ENCODE measurements at regions not wholly inside any gene's neighbourhood (a gene's known extent, or its start where the extent isn't known, plus 50 kb on each side); places are given as distances from the start of the nearest gene placed in this dataset.

Small RNA genes lying in the stretch of these regions (small RNA-seq; reads per million reads assigned to genes)
- gene RNU6-718P = 0 reads per million in 2 donors
